HL-60/S4 (cell line): ENCODE measurements at regions not wholly inside any gene's neighbourhood (a gene's known extent, or its start where the extent isn't known, plus 50 kb on each side); places are given as distances from the start of the nearest gene placed in this dataset.

Experiments used
- in situ Hi-C: fragments of 300-500 bp; cut with MboI; formaldehyde crosslinking; loops from 2 replicates; pipeline ENCODE4 v1.14.3; 2022; ENCODE audit warnings: low sequenced_read_pairs

DNA sequence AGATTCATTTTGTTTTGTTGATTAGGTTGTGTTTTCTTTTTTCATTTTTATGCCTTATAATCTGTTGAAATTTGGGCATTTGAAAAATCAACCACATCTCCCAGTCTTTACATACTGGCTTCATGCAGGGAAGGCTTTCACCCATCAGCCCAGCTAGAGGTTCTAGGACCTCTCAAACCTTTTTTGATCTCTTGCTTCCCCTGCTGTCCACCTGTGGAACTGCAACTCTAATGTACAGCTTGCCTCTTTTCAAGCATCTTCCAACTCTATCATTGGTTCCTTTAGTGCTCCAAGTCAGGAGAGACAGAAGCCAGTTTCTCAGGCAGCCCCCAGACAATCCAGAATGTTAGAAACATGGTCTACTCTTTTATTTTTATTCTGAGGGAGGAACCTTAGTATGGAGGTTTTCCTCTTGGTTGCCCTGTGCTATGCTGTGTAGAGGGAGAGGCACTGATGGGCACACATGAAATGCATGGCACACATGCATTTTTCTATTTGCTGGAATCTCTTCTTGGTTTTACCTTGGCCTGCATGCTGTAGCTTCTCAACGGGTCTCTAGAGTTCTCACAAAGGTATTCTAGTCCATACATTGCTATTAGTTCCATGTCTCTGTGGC lies 107.2 kb upstream of the L3MBTL4 start:
- in situ Hi-C loops, result loop anchor here (25.0 kb wide), 1 partner anchor 90 kb away; no protein-coding TSS in a partner anchor

DNA sequence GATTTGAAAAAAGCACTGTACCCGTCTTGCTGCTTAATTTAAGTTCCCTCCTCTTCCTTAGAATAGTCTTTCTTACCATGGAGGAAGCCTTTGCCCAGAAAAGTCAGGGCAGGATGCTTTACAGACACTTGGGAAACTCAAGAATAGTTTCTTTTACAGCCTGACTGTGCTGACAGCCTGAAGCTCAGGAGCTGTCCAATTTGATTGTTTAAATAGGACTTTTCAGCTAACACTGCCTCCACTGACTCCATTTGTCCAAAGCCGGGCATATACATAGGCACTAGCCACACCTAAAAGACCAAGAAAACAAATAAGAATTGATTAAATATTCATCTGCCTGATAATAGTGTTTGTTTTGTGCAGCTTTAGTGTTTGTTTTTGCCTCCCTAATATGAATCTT lies 110.9 kb upstream of the L3MBTL4 start:
- in situ Hi-C loops, result loop anchor here (25.0 kb wide), 1 partner anchor 362 kb away; no protein-coding TSS in a partner anchor

DNA sequence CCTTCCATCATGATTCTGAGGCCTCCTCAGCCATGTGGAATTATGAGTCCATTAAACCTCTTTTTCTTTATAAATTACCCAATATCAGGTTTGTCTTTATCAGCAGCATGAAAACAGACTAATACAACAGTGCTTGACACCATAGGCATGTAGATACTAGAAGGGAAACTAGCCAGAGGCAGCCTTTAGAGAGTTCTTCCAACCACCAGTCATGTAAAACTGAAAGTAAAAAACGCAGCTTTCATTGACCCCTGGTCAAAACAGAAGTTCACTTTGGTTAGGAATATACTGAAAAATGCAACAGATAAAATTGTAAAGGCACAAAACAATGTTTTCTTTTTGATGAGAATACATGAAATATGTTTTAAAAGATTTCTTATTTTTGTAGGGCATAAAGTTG lies 122.8 kb upstream of the L3MBTL4 start:
- in situ Hi-C loops, result loop anchor here (25.0 kb wide), 1 partner anchor 350 kb away; no protein-coding TSS in a partner anchor

DNA sequence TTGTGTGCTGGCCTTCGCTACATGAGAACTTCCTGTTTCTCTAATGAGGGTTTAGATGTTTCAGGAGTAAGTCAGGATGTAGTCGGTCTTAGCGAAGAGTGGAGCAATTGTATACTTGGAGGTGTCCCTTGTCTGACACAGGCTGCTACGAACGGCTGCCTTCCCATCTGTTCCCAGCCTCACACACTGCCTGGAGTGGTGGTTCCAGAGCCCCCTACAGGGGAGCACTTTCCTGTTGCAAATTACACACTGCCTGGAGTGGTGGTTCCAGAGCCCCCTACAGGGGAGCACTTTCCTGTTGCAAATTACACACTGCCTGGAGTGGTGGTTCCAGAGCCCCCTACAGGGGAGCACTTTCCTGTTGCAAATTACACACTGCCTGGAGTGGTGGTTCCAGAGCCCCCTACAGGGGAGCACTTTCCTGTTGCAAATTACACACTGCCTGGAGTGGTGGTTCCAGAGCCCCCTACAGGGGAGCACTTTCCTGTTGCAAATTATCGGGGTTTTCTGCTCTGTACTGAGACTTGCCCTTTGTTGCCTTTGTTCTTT lies 126.5 kb upstream of the L3MBTL4 start:
- in situ Hi-C loops, result loop anchor here (25.0 kb wide), 1 partner anchor 346 kb away; no protein-coding TSS in a partner anchor

DNA sequence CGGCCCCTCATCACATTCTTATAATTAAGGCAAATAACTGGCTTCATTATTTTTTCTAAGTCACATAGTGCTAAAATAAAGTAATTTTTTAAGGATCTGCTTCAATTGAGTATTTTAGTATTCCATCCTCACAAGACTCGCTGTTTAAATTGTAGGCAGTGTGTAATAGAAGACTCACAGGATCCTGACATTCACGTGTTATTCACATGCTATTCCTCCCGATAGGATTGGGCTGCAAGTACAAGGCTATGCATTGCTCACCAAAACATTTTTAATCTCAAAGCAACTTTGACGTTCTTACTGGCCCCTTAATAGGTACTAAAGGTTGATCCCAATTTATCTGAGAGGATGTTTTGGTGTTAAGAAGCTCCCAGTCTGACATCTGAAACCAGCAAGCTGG lies 127.6 kb upstream of the L3MBTL4 start:
- in situ Hi-C loops, result loop anchor here (25.0 kb wide), 1 partner anchor 345 kb away; no protein-coding TSS in a partner anchor

DNA sequence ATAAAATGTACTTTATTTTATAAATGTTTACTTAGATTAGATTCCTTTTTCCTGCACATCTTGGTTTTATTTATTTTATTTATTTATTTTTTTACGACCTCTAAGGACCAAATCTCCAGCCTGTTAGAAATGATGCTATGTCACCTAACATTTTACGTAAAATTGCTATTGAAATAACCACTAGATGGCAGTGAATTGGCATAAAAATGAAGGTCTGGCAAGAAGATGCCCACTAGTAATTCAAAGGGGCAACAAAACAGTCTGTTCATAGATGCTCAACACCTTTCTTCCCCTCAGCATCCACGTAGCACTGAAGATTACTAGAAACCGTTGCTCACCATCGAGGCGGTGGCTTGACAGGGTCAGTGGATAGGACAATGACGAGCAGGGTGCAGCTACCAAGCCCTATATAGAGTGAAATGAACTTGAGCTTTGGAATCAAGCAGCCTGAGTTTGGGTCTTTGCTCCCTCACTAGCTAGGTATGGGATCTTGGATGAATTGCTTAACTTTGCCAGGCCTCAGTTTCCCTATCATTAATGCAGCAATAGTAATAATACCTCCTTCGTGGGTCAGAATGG lies 128.7 kb upstream of the L3MBTL4 start:
- in situ Hi-C loops, result loop anchor here (25.0 kb wide), 1 partner anchor 344 kb away; no protein-coding TSS in a partner anchor

DNA sequence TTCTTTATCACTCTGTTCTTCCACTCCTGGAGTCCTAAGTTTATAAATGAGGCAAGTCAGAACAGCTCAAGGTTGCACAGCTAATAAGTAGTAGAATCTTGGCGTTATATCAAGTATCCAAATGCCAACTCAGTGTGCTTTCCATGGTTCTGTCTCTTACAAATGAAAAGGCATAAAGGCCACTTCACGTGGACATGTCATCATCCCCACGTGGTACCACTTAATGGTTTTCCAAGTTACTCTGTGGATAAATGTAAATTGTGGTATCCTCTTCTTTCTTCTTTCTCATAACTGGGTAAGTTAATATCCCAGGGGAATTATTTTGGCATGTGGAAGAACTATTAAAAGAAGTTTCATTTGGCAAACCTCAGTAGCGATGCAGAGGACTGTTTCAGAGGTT lies 131.5 kb upstream of the L3MBTL4 start:
- in situ Hi-C loops, result loop anchor here (25.0 kb wide), 1 partner anchor 341 kb away; no protein-coding TSS in a partner anchor

DNA sequence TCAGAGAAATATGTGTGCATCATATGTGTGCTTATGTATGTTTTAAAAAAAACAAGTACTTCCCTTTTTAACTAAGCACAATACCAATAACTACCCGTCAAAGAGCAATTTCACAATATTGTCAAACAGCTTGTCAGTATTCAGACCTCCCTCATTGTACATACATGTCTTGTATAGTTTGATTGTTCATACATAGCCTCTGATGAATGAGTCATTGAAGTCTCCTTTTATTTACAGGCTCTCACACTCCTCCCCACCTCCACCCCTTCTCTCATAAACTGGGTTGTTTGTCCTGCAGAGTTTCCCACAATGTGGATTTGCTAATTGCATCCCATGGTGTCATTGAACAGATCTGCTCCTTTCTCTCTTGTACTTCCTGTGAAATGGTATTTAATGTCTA lies 132.8 kb upstream of the L3MBTL4 start:
- in situ Hi-C loops, result loop anchor here (25.0 kb wide), 1 partner anchor 340 kb away; no protein-coding TSS in a partner anchor

DNA sequence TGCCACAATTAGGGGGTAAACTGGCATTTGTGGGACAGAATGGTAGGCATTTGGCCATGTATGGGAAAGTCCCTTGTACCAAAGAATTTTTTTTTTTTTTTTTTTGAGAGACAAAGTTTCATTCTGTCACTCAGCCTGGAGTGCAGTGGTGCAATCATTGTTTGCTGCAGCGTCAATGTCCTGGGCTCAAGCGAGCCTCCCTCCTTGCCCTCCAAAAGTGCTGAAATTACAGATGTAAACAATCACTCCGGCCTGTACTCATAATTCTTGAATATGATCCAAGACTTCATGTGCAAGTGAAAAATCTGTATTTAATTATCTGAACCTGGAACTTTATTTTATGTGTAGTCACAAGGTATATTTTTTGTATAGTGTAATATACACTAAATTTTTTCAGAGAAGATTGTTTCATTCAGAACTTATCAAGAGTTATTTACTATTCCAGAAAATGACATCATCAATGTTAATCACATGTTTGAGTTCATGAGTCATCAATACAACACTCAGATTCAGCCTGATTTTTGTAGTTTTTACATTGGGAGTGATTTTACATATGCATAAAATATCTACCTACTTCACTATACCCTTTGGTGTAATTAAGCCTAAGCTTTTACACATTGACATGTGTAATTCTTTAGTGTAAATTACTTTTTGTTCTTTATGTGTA lies 138.7 kb upstream of the L3MBTL4 start:
- in situ Hi-C loops, result no loop called here

DNA sequence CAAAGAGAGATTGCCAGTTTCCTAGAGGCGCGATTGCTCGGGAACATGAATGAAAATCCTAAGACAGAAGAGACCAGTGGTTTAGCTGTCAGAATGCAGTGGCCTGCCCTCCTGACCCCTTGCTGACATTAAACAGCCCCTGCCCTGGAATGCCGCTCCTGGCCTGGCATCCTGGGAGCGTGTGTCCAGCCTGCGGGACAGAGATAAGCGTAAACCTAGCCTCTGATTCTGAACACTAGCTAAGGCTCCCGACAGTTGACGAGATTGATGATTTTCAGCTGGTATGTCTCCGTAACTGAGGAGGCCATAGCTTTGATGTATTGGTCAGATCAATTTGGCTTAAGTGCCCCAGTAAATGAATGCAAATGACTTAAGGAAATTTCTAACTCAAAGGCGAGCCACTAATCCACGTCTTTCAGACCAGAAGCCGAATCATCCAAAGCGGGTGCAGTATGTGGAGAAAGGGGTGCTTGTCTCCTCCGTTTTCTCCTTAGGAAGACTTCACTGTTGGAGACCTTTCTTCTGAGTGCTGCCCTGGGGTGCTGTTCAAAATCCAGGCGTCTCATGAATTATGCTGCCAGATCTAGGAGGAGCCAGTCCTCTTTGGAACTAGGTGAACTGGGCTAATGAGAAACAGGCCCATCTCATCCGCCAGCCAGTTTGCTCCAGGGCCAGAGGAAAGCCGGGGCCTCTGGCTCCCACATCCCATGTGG lies 142.5 kb upstream of the L3MBTL4 start:
- in situ Hi-C loops, result no loop called here

DNA sequence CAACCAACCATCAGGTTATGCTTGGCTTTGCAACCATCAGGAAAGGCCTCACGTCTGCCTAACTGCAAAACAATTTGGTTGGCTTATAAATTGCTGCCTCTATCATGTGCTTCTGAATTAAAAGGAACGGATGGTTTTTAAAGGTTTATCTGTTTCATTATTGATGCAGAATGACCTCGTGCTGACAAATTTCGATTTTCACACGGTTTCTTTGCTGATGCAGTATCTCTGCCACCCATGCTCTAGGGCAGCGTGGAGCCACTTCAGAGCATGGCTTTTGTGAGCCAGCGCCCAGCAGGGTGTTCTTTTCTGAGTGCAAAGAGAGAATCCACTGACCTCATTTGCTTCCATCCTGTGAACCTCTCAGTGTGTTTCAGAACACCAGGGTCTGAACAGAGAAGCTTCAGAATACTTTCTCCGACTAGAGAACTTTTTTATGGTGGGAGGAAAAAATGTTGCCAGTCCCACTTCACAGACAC lies 143.1 kb upstream of the L3MBTL4 start:
- in situ Hi-C loops, result no loop called here

DNA sequence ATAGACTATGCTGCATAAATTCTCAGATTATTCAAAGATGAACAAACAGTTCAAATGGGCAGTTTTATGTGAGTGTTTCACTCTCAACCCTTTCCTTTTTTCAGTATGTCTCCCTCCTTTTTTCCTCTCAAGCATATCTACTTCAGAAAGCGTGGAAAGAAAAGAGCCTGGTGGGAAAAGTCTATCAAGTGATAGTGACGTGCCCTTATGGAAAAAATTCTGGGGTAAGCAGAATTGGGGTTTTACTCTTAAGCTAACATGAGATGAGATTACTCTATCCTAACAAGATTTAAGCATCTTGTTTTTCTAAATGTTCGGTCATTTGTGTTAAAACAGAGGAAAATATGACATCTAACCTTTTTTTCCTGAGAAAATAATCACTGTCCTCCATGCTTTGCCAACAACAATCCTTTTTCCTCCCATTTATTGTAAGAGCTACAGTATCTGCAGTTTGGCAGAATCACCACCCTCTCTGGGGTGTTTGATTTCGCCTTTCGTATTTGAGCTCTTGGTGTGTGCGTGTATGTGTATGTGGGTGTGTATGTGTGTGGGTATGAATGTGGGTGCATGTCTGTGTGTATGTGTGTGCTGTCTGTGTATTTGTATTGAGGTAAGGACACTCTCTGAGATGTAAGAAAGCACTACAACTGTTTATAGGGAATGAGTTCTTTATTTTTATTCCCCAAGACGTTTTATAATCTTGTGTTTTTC lies 143.9 kb upstream of the L3MBTL4 start:
- in situ Hi-C loops, result no loop called here

DNA sequence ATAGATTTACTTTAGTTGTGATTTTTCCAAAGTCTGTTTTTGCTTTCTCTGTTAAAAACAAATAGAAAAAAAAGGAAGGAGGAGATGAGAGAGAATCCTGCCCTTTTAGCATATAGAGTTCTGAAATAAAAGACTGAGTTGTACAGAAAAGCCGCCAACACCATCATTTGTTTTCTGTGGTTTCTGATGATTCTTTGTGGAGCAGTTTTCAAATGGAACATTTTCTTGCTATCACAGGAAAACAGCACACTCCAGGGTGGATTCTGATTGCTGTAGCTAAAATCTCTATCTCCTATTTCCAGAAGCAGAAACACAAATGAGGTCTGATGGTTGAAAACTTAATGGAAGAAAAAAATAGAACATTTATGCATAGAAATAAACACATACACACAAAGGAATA lies 144.6 kb upstream of the L3MBTL4 start:
- in situ Hi-C loops, result no loop called here

DNA sequence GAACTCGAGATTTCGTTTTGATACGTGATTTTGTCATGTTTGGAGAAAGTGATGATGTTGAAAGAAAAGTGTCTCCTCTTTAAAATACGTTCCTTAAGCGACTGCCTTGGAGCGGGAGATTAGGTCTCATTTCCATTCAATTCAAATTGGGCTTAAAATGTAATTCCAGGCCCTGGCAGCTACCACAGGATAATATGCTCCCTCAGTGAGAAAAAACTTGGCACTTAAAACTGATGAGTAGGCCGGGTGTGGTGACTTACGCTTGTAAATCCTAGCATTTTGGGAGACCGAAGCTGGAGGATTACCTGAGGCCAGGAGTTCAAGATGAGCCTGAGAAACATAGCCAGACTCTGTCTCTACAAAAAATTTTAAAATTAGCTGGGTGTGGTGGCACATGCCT lies 146.3 kb upstream of the L3MBTL4 start:
- in situ Hi-C loops, result no loop called here

DNA sequence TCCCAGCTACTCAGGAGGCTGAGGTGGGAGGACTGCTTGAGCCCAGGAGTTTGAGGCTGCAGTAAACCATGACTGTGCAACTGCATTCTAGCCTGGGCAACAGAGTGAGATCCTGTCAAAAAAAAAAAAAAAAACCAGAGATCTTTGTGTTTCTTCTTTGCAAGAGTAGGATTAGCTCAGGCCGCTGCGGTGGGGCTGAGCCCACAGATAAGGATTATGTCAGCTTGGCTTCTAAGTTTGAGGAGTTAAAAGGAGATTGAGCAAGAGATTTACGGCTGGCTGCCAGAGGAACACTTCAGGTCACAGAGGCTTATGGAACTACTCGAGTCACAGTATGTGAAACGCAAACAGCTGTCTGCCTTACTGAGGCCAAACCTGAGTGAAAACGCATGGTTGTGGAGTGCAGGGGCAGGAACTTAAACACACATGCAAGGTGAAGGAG lies 146.7 kb upstream of the L3MBTL4 start:
- in situ Hi-C loops, result no loop called here

DNA sequence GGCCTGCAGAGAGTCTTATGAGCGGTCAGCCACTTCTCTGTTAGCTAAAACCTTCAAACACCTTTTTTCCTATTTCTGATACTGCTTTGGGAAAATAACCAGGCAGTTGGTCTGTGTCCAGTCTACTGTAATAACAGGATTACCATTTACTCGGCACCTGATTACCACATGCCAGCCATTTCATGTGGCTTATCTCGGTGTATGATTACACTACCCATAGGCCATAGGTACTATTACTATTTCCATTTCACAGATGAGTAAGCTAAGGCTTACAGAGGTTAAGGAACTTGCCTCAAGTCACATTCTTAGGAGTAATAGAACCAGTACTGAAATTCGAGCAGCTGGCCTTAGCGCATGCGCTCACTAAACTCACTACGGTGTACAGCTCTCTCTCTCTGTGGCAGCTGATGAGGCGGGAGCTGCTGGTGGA lies 147.2 kb upstream of the L3MBTL4 start:
- in situ Hi-C loops, result no loop called here

DNA sequence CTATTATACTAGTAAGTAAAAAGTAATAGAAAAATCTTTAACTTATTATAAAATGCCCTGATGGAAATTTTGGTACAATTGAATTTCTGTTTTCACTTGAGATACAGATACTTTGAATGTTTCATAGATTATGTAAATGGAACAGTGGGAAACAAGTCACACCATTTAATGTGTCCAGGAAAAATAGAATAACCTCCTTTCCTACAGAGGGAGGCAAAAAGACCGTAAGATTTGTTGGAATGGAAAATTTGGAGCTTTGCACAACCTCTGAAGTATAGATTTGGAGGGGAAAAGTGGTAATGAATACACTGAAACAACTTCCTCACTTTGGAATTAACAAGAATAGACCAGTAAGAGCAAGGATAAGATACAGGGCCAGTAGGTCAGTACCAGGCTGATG lies 149.2 kb upstream of the L3MBTL4 start:
- in situ Hi-C loops, result no loop called here

DNA sequence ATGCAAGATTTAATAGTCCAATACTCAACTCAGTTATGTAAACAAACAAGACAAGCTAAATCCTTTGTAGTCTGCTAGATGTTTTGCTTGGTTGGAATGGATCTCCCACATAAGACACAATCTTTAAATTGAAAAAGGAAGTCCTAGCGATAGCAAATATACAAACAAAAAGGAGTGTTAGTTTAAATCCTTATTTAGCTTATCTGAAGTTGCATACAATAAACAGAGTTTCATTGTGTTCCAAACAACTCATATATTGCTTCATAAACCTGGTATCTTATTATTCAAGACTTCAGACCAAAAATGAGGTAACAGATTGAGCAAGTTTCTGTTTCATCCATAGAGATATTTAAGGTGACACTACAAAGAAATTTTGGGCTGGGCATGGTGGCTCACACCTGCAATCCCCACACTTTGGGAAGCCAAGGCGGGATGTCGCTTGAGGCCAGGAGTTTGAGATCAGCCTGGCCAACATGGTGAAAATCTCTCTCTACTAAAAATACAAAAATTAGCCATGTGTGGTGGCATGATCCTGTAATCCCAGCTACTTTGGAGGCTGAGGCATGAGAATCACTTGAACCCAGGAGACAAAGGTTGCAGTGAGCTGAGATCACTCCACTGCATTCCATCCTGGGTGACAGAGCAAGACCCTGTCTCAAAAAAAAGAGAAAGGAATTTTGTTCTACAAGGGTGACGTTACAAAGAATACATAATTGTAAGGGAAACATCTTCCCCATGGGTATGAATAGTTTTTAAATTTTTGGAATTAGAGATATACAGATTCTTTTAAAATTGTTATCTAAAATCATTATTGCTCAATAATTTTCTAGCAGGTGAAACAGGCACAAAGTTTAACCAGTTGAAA lies 150.5 kb upstream of the L3MBTL4 start:
- in situ Hi-C loops, result no loop called here

DNA sequence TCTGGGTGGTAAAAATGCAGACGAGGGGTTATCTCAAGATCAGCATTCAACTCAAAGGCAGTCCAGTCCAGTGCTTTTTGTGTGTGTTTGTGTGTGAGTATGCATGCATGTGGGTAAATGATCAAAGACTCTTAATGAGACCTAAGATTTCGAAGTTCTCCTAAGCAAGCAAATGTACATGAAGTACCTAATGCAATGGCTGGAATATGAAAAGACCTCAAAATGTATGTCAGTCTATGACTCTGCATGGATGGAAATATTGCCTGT lies 151.0 kb upstream of the L3MBTL4 start:
- in situ Hi-C loops, result no loop called here
